Transverse colon (tissue), 4 donors: ENCODE measurements at regions not wholly inside any gene's neighbourhood (a gene's known extent, or its start where the extent isn't known, plus 50 kb on each side); places are given as distances from the start of the nearest gene placed in this dataset.

Experiments
- DNase-seq: peaks from one replicate; pipeline ENCODE4 v3.0.0-alpha.2; 2019
- H3K27ac ChIP-seq, 4 donors: fragments of 200-600 bp; sonication (generic); 2 replicates each; pipeline ENCODE4 v1.5.1; 2016 to 2018; ENCODE audit warnings: inconsistent platforms in 4 of 4
- H3K27me3 ChIP-seq: fragments of 200-600 bp; sonication (generic); 2 replicates; pipeline ENCODE4 v1.5.1; 2017; ENCODE audit warnings: inconsistent platforms
- H3K36me3 ChIP-seq, 4 donors: fragments of 200-600 bp; sonication (generic); 2 replicates each; pipeline ENCODE4 v1.5.1; 2017 to 2019; ENCODE audit warnings: inconsistent platforms in 4 of 4
- H3K4me1 ChIP-seq, 4 donors: fragments of 200-600 bp; sonication (generic); 2 replicates each; pipeline ENCODE4 v1.5.1; 2017 to 2020; ENCODE audit warnings: inconsistent platforms in 4 of 4
- H3K4me3 ChIP-seq, 4 donors: fragments of 200-600 bp; sonication (generic); 1 replicate in 1 of 4; 2 replicates in 3 of 4; pipeline versions ENCODE4 v1.5.1 to v1.6.1; 2017 to 2019; ENCODE audit warnings: inconsistent platforms in 4 of 4
- H3K9me3 ChIP-seq, 2 donors: fragments of 200-600 bp; sonication (generic); 2 replicates each; pipeline ENCODE4 v1.5.1; 2017 to 2019; ENCODE audit warnings: inconsistent platforms in 2 of 2
- CTCF ChIP-seq, 5 experiments: fragments of 200-600 bp in 3 of 5; fragments of 450-650 bp in 2 of 5; sonication (generic) in 3 of 5; IDR thresholded peaks; 1 replicate in 2 of 5; 2 replicates in 3 of 5; pipeline ENCODE4 v1.5.1; 2016 to 2017; ENCODE audit warnings: antibody characterized with exemption in 5 of 5, inconsistent platforms in 3 of 5, mild to moderate bottlenecking in 2 of 5, moderate library complexity in 1 of 5
- EP300 ChIP-seq: sonication (generic); formaldehyde crosslinking; IDR thresholded peaks from one replicate; pipeline ENCODE4 v1.6.1; 2017; ENCODE audit warnings: antibody characterized with exemption, low read depth
- POLR2A ChIP-seq: fragments of 450-650 bp; IDR thresholded peaks from one replicate; pipeline ENCODE4 v1.6.1; 2016; ENCODE audit warnings: antibody characterized with exemption, mild to moderate bottlenecking, moderate library complexity
- POLR2AphosphoS5 ChIP-seq, 3 donors: sonication (generic); formaldehyde crosslinking; IDR thresholded peaks; one replicate each; pipeline ENCODE4 v1.6.1; 2016; ENCODE audit warnings: antibody characterized with exemption in 3 of 3
- WGBS, 2 donors: methylation state at CpG; one replicate each; pipeline ENCODE4 v1.1.5; 2018; ENCODE audit warnings: low coverage in 1 of 2; 5-methylcytosine and 5-hydroxymethylcytosine counted together
- in situ Hi-C, 4 donors: fragments of 200-750 bp; cut with MboI; loops; one replicate each; pipeline versions ENCODE4 v1.15.0 to v1.15.1; 2017; ENCODE audit warnings: low sequenced_read_pairs in 3 of 4, low pct_ligation_motif_present in 1 of 4, low pct_unique_long_range_greater_than_20kb in 1 of 4
- intact Hi-C: fragments of 100-400 bp; cut with DNase I; formaldehyde crosslinking; loops from one replicate; pipeline ENCODE4 v1.15.1; 2023; ENCODE audit warnings: low total_unique reads
- small RNA-seq, 4 donors: library from RNA; depleted of rRNA; stranded (forward); fragments of <200 nt; gene quantifications; one replicate each; pipeline ENCODE3, GENCODE V24; 2016

GRCh38 chr6:114398481-114398880 is 55.7 kb upstream of the HS3ST5 start:
- H3K27ac ChIP-seq: no peak overlapping the region
- no peak overlapping the region for H3K4me3 ChIP-seq
- WGBS, 2 donors: 62 to 70% methylated on average over 2 of the region's 2 CpGs
- H3K36me3 ChIP-seq: no peaks in the 10 kb centered on the region
- TF ChIP-seq POLR2AphosphoS5 (IDR thresholded peaks at IDR 0.05): no peak
- TF ChIP-seq CTCF (IDR thresholded peaks at IDR 0.05): no peak
- no peak for TF ChIP-seq EP300
- TF ChIP-seq POLR2A: no peak
- intact Hi-C loops (no loop called here), in situ Hi-C loops (no loop called here)
- H3K27me3 ChIP-seq: no peaks in the 10 kb centered on the region
- no peaks in the 10 kb centered on the region for H3K4me1 ChIP-seq
- no peaks in the 10 kb centered on the region for H3K9me3 ChIP-seq
- DNase-seq: no peak

Small RNA genes in the stretch of these regions (small RNA-seq; reads per million reads assigned to genes)
- gene AL606845.1 (0 reads per million in 4 donors), gene RNU6-475P (0 reads per million in 4 donors)
